ENCODE measurements at regions not wholly inside any gene's neighbourhood (a gene's known extent, or its start where the extent isn't known, plus 50 kb on each side); places are given as distances from the start of the nearest gene placed in this dataset.
A peak's percentile ranks its signal among the peaks of the same experiment; 100 is the strongest.
"Not testable (repeated sequence)": the region's sequence is repeated elsewhere in the genome, so short reads cannot be mapped to it uniquely, and the experiment has no call there.

DNA sequence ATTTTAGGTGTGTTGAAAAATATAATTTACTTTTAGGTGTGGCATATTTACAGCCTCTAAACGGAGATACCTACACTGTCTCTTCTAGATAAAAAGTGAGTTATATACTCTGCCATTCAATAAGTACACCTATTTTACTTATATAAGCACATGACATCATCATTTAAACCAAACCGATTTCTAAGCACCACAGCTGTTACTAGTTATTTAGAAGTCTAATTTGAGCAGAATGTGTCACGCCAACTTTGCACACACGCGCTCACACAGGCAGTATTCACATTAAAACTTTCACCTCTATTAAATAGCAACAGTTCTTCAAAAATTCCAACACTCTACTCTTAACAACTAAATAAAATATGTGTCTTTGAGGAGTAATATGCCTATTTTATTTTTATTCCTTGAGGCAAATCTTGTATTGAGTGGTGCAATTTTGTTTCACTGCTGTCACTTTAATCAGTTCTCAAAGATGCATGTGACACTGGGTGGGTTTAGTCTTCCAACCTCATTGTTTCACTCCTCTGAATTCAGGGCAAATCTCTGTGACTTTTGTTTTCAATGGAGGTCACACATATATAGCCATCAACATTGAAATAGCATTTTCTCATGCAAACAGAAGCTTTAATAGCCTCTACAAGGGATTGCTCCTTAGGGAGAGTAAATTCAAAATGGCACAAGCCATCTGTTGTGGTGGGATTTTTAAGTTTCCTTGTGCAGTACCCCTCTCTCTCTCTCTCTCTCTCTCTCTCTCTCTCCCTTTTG lies 721.0 kb downstream of the PLCL1 start:
- no peaks in the 10 kb centered on the region for H3K9me3 ChIP-seq (ENCODE audit: low read depth, low read length)
- DNase-seq (ENCODE audit: low read depth, low spot score): no peak

DNA sequence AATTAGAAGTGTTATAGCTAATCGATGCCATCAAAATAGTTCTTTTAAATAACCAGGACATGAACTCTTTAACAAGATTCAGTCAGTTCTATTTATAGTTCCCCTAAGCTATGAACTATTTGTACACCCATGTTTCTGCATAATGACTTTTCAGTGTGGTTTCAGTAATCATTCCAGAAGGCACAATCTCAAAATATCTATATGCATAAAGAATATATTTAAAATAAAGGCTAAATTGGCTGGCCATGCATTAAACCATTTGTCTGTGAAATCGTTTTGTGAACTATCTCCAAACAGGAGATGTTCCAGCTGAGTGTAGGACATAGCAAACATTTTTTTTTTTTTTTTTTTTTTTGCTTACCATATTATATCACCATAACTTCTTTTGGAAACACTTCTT lies 719.3 kb downstream of the PLCL1 start:
- H3K9me3 ChIP-seq (ENCODE audit: low read depth, low read length): no peaks in the 10 kb centered on the region
- H3K36me3 ChIP-seq (ENCODE audit: insufficient read depth, low read length): no peaks in the 10 kb centered on the region
- no peak for DNase-seq (ENCODE audit: low read depth, low spot score)
- TF ChIP-seq FOXP2 (optimal IDR thresholded peaks at IDR 0.05; ENCODE audit: control extremely low read depth, extremely low read length, insufficient read depth): no peak
- TF ChIP-seq EZH2 (IDR thresholded peaks at IDR 0.05): no peak
- H3K27ac ChIP-seq: no peak overlapping the region
- no peak overlapping the region for H3K9ac ChIP-seq (ENCODE audit: insufficient read length)
- no peak overlapping the region for H3K4me3 ChIP-seq

More for the DNA sequence above, 721.0 kb downstream of the PLCL1 start:
- no peak overlapping the region for H3K9ac ChIP-seq (ENCODE audit: insufficient read length)
- TF ChIP-seq POLR2AphosphoS5 (IDR thresholded peaks at IDR 0.05; ENCODE audit: borderline replicate concordance, low read depth, low read length): no peak
- TF ChIP-seq FOXP2 (optimal IDR thresholded peaks at IDR 0.05; ENCODE audit: control extremely low read depth, extremely low read length, insufficient read depth): no peak
- no peak for TF ChIP-seq EZH2 (IDR thresholded peaks at IDR 0.05)
- no peak overlapping the region for H3K27ac ChIP-seq
- H3K4me3 ChIP-seq: no peak overlapping the region
- no peaks in the 10 kb centered on the region for H3K36me3 ChIP-seq (ENCODE audit: insufficient read depth, low read length)

DNA sequence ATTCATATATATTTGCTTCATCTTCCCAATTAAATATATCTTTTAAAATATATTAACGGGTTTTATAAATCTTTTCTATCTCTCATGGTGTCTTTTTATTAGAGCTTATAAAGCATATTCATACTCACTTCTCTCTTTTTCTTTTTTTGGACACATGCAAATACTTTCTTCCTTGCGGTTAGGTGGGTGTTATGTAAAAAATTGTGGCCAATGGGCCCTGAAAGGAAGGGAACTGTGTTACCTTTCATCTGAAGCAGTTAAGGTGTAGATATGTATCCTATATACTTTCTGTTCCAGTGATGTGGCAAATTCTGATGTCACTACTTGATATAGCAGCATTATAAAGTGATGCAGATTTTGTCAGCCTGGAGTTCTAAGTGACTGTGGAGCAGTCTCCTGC lies 714.5 kb downstream of the PLCL1 start:
- Histone ChIP-seq H3K9me3 (ENCODE audit: low read depth, low read length) (no peaks in the 10 kb centered on the region; the same call in 1 of the 2 replicates), H3K27ac (peak overlapping the region; percentile 56; the same call in 1 of the 2 replicates), H3K9ac (ENCODE audit: insufficient read length) (no peak overlapping the region), H3K36me3 (ENCODE audit: insufficient read depth, low read length) (no peaks in the 10 kb centered on the region), H3K4me3 (no peak overlapping the region)
- no peak for DNase-seq (ENCODE audit: low read depth, low spot score)
- TF ChIP-seq FOXP2 (optimal IDR thresholded peaks at IDR 0.05; ENCODE audit: control extremely low read depth, extremely low read length, insufficient read depth) (no peak), POLR2AphosphoS5 (IDR thresholded peaks at IDR 0.05; ENCODE audit: borderline replicate concordance, low read depth, low read length) (no peak), EZH2 (IDR thresholded peaks at IDR 0.05) (no peak)

DNA sequence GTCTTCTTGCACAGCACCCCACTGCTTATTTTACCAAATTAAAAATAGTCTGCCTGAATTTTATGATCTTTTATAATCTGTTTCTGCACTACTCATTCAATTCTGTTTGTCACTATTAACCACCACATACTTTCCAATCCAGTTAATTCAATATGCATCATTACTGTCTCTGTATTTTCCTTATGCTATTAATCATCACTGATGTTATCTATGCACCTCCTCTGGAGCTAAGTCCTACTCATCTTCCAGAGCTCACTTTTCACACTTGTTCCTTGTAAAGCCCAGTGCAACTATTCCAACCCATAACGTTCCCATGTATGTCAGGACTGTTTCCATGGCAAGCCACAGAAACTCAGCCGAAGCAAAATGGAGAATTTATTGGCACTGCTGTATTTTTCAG lies 713.6 kb downstream of the PLCL1 start:
- H3K27ac ChIP-seq: peak overlapping the region; percentile 42; the same call in 1 of the 2 replicates
- DNase-seq (ENCODE audit: low read depth, low spot score): peak; percentile 20
- peak overlapping the region; percentile 36 for H3K4me3 ChIP-seq
- H3K9ac ChIP-seq (ENCODE audit: insufficient read length): no peak overlapping the region
- TF ChIP-seq FOXP2 (optimal IDR thresholded peaks at IDR 0.05; ENCODE audit: control extremely low read depth, extremely low read length, insufficient read depth): no peak
- H3K36me3 ChIP-seq (ENCODE audit: insufficient read depth, low read length): no peaks in the 10 kb centered on the region
- no peaks in the 10 kb centered on the region; the same call in 1 of the 2 replicates for H3K9me3 ChIP-seq (ENCODE audit: low read depth, low read length)

DNA sequence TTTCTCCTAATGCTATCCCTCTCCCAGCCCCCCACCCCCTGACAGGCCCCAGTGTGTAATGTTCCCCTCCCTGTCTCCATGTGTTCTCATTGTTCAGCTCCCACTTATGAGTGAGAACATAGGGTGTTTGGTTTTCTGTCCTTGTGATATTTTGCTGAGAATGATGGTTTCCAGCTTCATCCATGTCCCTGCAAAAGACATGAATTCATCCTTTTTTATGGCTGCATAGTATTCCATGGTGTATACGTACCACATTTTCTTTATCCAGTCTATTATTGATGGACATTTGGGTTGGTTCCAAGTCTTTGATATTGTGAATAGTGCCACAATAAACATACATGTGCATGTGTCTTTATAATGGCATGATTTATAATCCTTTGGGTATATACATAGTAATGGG lies 704.2 kb downstream of the PLCL1 start:
- H3K9me3 ChIP-seq (ENCODE audit: low read depth, low read length); H3K4me3 ChIP-seq; H3K9ac ChIP-seq (ENCODE audit: insufficient read length); DNase-seq (ENCODE audit: low read depth, low spot score); H3K27ac ChIP-seq; H3K36me3 ChIP-seq (ENCODE audit: insufficient read depth, low read length): not testable (repeated sequence)

DNA sequence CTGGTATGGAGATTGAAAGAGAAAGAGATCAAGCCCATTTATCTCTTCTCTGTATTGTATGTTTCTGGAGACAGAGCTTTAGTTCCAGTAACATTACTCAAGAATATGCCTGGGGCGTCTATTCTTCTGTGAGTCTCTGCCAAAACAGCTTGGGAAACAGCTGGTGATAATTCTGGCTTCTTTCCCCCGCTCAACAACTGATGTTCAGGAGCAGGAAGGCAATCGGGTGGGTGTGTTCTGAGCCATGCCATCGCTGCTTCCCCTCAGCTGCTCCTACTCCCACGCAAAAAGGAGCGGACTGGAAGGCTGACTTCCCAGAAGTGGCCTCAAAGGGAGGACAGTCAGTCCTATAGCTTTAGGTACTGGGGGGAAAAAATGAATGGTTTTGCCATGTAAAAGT lies 695.1 kb downstream of the PLCL1 start:
- no peak for DNase-seq (ENCODE audit: low read depth, low spot score)
- TF ChIP-seq EZH2 (IDR thresholded peaks at IDR 0.05) (no peak), POLR2AphosphoS5 (IDR thresholded peaks at IDR 0.05; ENCODE audit: borderline replicate concordance, low read depth, low read length) (no peak), FOXP2 (optimal IDR thresholded peaks at IDR 0.05; ENCODE audit: control extremely low read depth, extremely low read length, insufficient read depth) (no peak)
- no peaks in the 10 kb centered on the region for H3K9me3 ChIP-seq (ENCODE audit: low read depth, low read length)
- no peak overlapping the region for H3K27ac ChIP-seq
- no peaks in the 10 kb centered on the region for H3K36me3 ChIP-seq (ENCODE audit: insufficient read depth, low read length)
- no peak overlapping the region for H3K9ac ChIP-seq (ENCODE audit: insufficient read length)
- H3K4me3 ChIP-seq: no peak overlapping the region

DNA sequence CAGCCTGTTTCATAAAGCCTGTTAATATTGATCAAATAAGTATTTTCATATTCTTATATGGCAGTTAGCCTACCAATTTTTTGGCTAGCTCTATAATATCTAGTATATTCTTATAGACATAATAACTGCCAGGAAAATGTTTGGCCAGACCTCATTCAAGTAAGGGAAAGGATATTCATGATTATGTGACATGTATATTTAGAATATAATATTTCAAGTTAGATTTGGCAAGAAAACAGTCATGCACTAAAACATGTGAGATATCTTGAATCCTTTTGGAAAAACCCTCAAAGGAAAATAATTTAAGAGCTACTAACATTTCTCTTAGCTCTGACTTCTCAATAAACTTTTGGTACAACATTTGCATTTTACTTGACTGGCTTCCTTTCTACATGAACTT lies 694.1 kb downstream of the PLCL1 start:
- H3K27ac ChIP-seq: no peak overlapping the region
- no peak for DNase-seq (ENCODE audit: low read depth, low spot score)
- no peak overlapping the region for H3K4me3 ChIP-seq
- TF ChIP-seq POLR2AphosphoS5 (IDR thresholded peaks at IDR 0.05; ENCODE audit: borderline replicate concordance, low read depth, low read length) (no peak), FOXP2 (optimal IDR thresholded peaks at IDR 0.05; ENCODE audit: control extremely low read depth, extremely low read length, insufficient read depth) (no peak), EZH2 (IDR thresholded peaks at IDR 0.05) (no peak)
- H3K9ac ChIP-seq (ENCODE audit: insufficient read length): no peak overlapping the region
- no peaks in the 10 kb centered on the region for H3K9me3 ChIP-seq (ENCODE audit: low read depth, low read length)
- no peaks in the 10 kb centered on the region for H3K36me3 ChIP-seq (ENCODE audit: insufficient read depth, low read length)

DNA sequence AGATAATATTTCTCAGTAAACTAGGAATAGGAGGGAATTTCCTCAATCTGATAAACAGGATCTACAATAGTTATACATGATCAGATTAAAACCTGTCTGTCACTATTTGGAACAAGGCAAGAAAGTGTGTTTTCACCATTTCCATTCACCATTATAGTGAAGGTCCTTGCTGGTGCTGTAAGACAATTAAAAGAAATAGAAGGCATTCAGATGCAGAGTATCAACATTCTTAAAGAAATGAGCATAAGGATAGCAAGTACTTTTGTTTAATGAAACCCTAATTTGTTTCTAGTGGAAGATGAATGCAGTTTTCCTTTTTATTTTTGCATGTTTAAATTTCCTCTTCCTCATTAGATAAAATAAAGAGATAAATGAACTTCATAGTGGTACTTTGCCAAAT lies 693.7 kb downstream of the PLCL1 start:
- H3K9ac ChIP-seq (ENCODE audit: insufficient read length): no peak overlapping the region
- H3K4me3 ChIP-seq: no peak overlapping the region
- no peak for DNase-seq (ENCODE audit: low read depth, low spot score)
- no peaks in the 10 kb centered on the region for H3K36me3 ChIP-seq (ENCODE audit: insufficient read depth, low read length)
- TF ChIP-seq EZH2 (IDR thresholded peaks at IDR 0.05): no peak
- no peak for TF ChIP-seq POLR2AphosphoS5 (IDR thresholded peaks at IDR 0.05; ENCODE audit: borderline replicate concordance, low read depth, low read length)
- TF ChIP-seq FOXP2 (optimal IDR thresholded peaks at IDR 0.05; ENCODE audit: control extremely low read depth, extremely low read length, insufficient read depth): no peak
- no peaks in the 10 kb centered on the region for H3K9me3 ChIP-seq (ENCODE audit: low read depth, low read length)
- no peak overlapping the region for H3K27ac ChIP-seq

DNA sequence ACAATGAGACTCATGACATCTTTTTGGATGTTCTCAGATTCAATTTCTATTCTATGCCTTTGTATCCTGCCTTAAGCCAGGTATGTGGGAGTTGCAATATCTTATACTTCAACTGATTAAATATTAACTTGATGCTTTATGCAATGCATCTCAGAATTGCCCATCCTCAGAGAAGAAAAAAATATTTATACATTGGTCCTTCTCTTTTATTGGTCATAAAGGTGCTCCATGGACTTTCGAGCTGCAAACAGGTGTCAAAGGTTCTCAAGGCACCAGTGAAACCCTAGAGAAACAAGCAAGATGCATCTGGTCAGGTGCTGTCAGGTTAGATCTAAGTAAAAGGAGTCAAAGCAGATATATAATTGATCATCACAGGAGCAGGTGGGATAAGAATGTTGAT lies 690.5 kb downstream of the PLCL1 start:
- TF ChIP-seq EZH2 (IDR thresholded peaks at IDR 0.05): no peak
- TF ChIP-seq POLR2AphosphoS5 (IDR thresholded peaks at IDR 0.05; ENCODE audit: borderline replicate concordance, low read depth, low read length): no peak
- TF ChIP-seq FOXP2 (optimal IDR thresholded peaks at IDR 0.05; ENCODE audit: control extremely low read depth, extremely low read length, insufficient read depth): no peak
- Histone ChIP-seq H3K27ac (no peak overlapping the region), H3K4me3 (no peak overlapping the region), H3K36me3 (ENCODE audit: insufficient read depth, low read length) (no peaks in the 10 kb centered on the region), H3K9ac (ENCODE audit: insufficient read length) (no peak overlapping the region), H3K9me3 (ENCODE audit: low read depth, low read length) (no peaks in the 10 kb centered on the region)
- DNase-seq (ENCODE audit: low read depth, low spot score): no peak
